Esophagus squamous epithelium (tissue), 5 donors: ENCODE measurements at regions not wholly inside any gene's neighbourhood (a gene's known extent, or its start where the extent isn't known, plus 50 kb on each side); places are given as distances from the start of the nearest gene placed in this dataset.
A peak's percentile ranks its signal among the peaks of the same experiment; 100 is the strongest.
"Not testable (repeated sequence)": the region's sequence is repeated elsewhere in the genome, so short reads cannot be mapped to it uniquely, and the experiment has no call there.

Experiments
- DNase-seq: peaks from one replicate; lab custom pipeline; 2025; lab: John Stamatoyannopoulos, UW
- H3K27ac ChIP-seq, 4 donors: fragments of 200-600 bp; sonication (generic); one replicate each; pipeline ENCODE4 v1.5.1; 2016 to 2019; ENCODE audit warnings: mild to moderate bottlenecking in 1 of 4
- H3K27me3 ChIP-seq, 4 donors: fragments of 200-600 bp; sonication (generic); 1 replicate in 3 of 4; 2 replicates in 1 of 4; pipeline versions ENCODE4 v1.5.1 to v1.6.0; 2017 to 2021; ENCODE audit warnings: antibody characterized with exemption in 1 of 4
- H3K36me3 ChIP-seq, 3 donors: fragments of 200-600 bp; sonication (generic); one replicate each; pipeline ENCODE4 v1.5.1; 2016 to 2019
- H3K4me1 ChIP-seq, 3 donors: fragments of 200-600 bp; sonication (generic); one replicate each; pipeline ENCODE4 v1.5.1; 2017 to 2019
- H3K4me3 ChIP-seq, 4 donors: fragments of 200-600 bp; sonication (generic); 1 replicate in 3 of 4; 2 replicates in 1 of 4; pipeline ENCODE4 v1.5.1; 2016 to 2019; ENCODE audit warnings: mild to moderate bottlenecking in 2 of 4, moderate library complexity in 1 of 4
- H3K9me3 ChIP-seq, 3 donors: fragments of 200-600 bp; sonication (generic); one replicate each; pipeline ENCODE4 v1.5.1; 2016 to 2019
- CTCF ChIP-seq, 6 experiments: fragments of 450-650 bp in 4 of 6; fragments of 200-600 bp in 2 of 6; sonication (generic) in 2 of 6; IDR thresholded peaks; one replicate each; pipeline ENCODE4 v1.5.1; 2016 to 2019; ENCODE audit warnings: antibody characterized with exemption in 6 of 6, mild to moderate bottlenecking in 4 of 6, moderate library complexity in 4 of 6
- POLR2A ChIP-seq, 4 donors: fragments of 450-650 bp; IDR thresholded peaks; one replicate each; pipeline ENCODE4 v1.6.1; 2017; ENCODE audit warnings: antibody characterized with exemption in 4 of 4, mild to moderate bottlenecking in 4 of 4, moderate library complexity in 3 of 4
- WGBS, 2 donors: methylation state at CpG; one replicate each; pipeline ENCODE4 v1.1.5; 2018; 5-methylcytosine and 5-hydroxymethylcytosine counted together
- intact Hi-C: fragments of 100-400 bp; cut with DNase I; formaldehyde crosslinking; loops from one replicate; pipeline ENCODE4 v1.15.0; 2022
- donor health status: DM: yes; HTN: yes; CAD: no.

GRCh38 chrX:45479196-45479834 lies 278.6 kb upstream of the DIPK2B start:
- H3K27ac ChIP-seq = peak overlapping the region in 3 of 4 donors; percentile 42 to 72 (median 58)
- no peaks in the 10 kb centered on the region for H3K36me3 ChIP-seq
- DNase-seq = no peak
- H3K9me3 ChIP-seq = no peaks in the 10 kb centered on the region
- peaks cover 0 to 12% (median 0%) of the 10 kb centered on the region in 3 donors for H3K4me1 ChIP-seq
- TF ChIP-seq CTCF (IDR thresholded peaks at IDR 0.05) (no peak), POLR2A (IDR thresholded peaks at IDR 0.05) (no peak)
- intact Hi-C loops = no loop called here
- WGBS, 2 donors = 28 to 69% methylated on average over 4 of the region's 4 CpGs
- H3K27me3 ChIP-seq = no peaks in the 10 kb centered on the region
- H3K4me3 ChIP-seq = no peak overlapping the region

GRCh38 chrX:45472968-45473367 lies 272.3 kb upstream of the DIPK2B start:
- Histone ChIP-seq H3K4me3 (no peak overlapping the region), H3K36me3 (no peaks in the 10 kb centered on the region), H3K9me3 (no peaks in the 10 kb centered on the region), H3K27ac (no peak overlapping the region), H3K4me1 (no peaks in the 10 kb centered on the region), H3K27me3 (no peaks in the 10 kb centered on the region)
- TF ChIP-seq POLR2A (IDR thresholded peaks at IDR 0.05) (no peak), CTCF (IDR thresholded peaks at IDR 0.05) (no peak)
- WGBS, 2 donors = 50 to 56% methylated on average over 1 of the region's 1 CpG
- DNase-seq = no peak
- intact Hi-C loops = no loop called here

- H3K4me3 ChIP-seq, H3K4me1 ChIP-seq, DNase-seq, H3K36me3 ChIP-seq, H3K9me3 ChIP-seq, H3K27me3 ChIP-seq, intact Hi-C loops, H3K27ac ChIP-seq: not testable (repeated sequence)
- WGBS, 2 donors = 91 to 95% methylated on average over 5 to 6 of the region's 6 CpGs
Observed at GRCh38 chrX:45467537-45467936, 266.9 kb upstream of the DIPK2B start.

GRCh38 chrX:45455732-45456131 lies 255.1 kb upstream of the DIPK2B start:
- H3K4me1 ChIP-seq, H3K27me3 ChIP-seq, H3K9me3 ChIP-seq, intact Hi-C loops, H3K27ac ChIP-seq, H3K4me3 ChIP-seq, H3K36me3 ChIP-seq, DNase-seq: not testable (repeated sequence)
- WGBS, 2 donors = 63 to 96% methylated on average over 3 to 5 of the region's 5 CpGs

- Histone ChIP-seq H3K9me3 (no peaks in the 10 kb centered on the region), H3K36me3 (no peaks in the 10 kb centered on the region), H3K27me3 (no peaks in the 10 kb centered on the region), H3K27ac (no peak overlapping the region), H3K4me3 (no peak overlapping the region), H3K4me1 (peaks cover 0 to 6% (median 0%) of the 10 kb centered on the region in 3 donors)
- no peak for DNase-seq
- WGBS, 2 donors = 83% methylated on average over 2 of the region's 2 CpGs
- TF ChIP-seq POLR2A (IDR thresholded peaks at IDR 0.05) (no peak), CTCF (IDR thresholded peaks at IDR 0.05) (no peak)
- intact Hi-C loops = no loop called here
Observed at GRCh38 chrX:45454290-45454689, 253.6 kb upstream of the DIPK2B start.

GRCh38 chrX:45449982-45450381 lies 249.3 kb upstream of the DIPK2B start:
- Histone ChIP-seq H3K4me3 (no peak overlapping the region), H3K4me1 (peaks cover 0 to 20% (median 2%) of the 10 kb centered on the region in 3 donors), H3K27me3 (no peaks in the 10 kb centered on the region), H3K9me3 (no peaks in the 10 kb centered on the region), H3K36me3 (no peaks in the 10 kb centered on the region), H3K27ac (no peak overlapping the region)
- no peak for DNase-seq
- intact Hi-C loops = no loop called here
- TF ChIP-seq POLR2A (IDR thresholded peaks at IDR 0.05) (no peak), CTCF (IDR thresholded peaks at IDR 0.05) (no peak)
- WGBS, 2 donors = 22 to 59% methylated on average over 1 of the region's 1 CpG
